Parathyroid adenoma (tissue), 2 donors: ENCODE measurements at regions not wholly inside any gene's neighbourhood (a gene's known extent, or its start where the extent isn't known, plus 50 kb on each side); places are given as distances from the start of the nearest gene placed in this dataset.

Experiments used
- H2AFZ ChIP-seq: fragments of 300-600 bp; sonication (generic); one replicate; pipeline ENCODE4 v1.7.0; 2017; ENCODE audit warnings: antibody characterized with exemption, mild to moderate bottlenecking
- H3K27ac ChIP-seq: fragments of 300-600 bp; sonication (generic); one replicate; pipeline ENCODE4 v1.7.0; 2017
- H3K27me3 ChIP-seq: fragments of 300-600 bp; sonication (generic); one replicate; pipeline ENCODE4 v1.7.0; 2017; ENCODE audit warnings: low read length; ENCODE audit not compliant: control insufficient read depth, insufficient read depth
- H3K36me3 ChIP-seq: fragments of 300-600 bp; sonication (generic); one replicate; pipeline ENCODE4 v1.7.0; 2017; ENCODE audit warnings: low read length; ENCODE audit not compliant: control insufficient read depth, insufficient read depth
- H3K4me1 ChIP-seq: fragments of 300-600 bp; sonication (generic); one replicate; pipeline ENCODE4 v1.7.0; 2017; ENCODE audit warnings: control low read depth
- H3K4me2 ChIP-seq: fragments of 300-600 bp; sonication (generic); one replicate; pipeline ENCODE4 v1.7.0; 2017; ENCODE audit warnings: low read length
- H3K4me3 ChIP-seq: fragments of 300-600 bp; sonication (generic); one replicate; pipeline ENCODE4 v1.7.0; 2017; ENCODE audit warnings: low read depth, low read length
- H3K79me2 ChIP-seq: fragments of 300-600 bp; sonication (generic); one replicate; pipeline ENCODE4 v1.7.0; 2017; ENCODE audit warnings: control low read depth
- H3K9ac ChIP-seq: fragments of 300-600 bp; sonication (generic); one replicate; pipeline ENCODE4 v1.7.0; 2017; ENCODE audit warnings: mild to moderate bottlenecking
- H3K9me3 ChIP-seq: fragments of 300-600 bp; sonication (generic); one replicate; pipeline ENCODE4 v1.7.0; 2017; ENCODE audit warnings: low read length; ENCODE audit not compliant: control insufficient read depth
- CTCF ChIP-seq: fragments of 300-600 bp; sonication (generic); IDR thresholded peaks from one replicate; pipeline ENCODE4 v1.7.0; 2017; ENCODE audit warnings: antibody characterized with exemption, mild to moderate bottlenecking
- donor health status: primary hyperparathyroidism.

DNA sequence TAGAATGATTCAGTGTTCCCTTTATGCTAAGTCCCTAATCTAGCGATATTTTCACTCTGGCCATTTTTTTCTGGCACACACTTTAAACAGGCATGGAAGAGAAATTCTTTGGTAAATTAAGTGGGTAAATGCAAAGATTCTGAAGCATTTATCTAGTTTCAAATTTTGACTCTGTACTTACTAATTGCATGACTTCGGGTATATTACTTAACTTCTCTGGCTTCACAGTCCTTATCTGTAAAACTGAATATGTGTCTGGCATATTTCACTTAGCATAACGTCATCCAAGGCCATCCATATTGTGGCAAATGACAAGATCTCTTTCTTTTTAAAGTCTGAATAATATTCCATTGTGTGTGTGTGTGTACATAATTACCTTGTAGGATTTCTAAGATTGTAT, 114.5 kb downstream of the MBL2 start:
- no peak overlapping the region for H3K4me2 ChIP-seq
- no peak overlapping the region for H2AFZ ChIP-seq
- H3K9ac ChIP-seq: no peak overlapping the region
- no peak for TF ChIP-seq CTCF
- H3K4me3 ChIP-seq: no peak overlapping the region
- H3K79me2 ChIP-seq: no peaks in the 10 kb centered on the region
- no peaks in the 10 kb centered on the region for H3K9me3 ChIP-seq
- H3K27me3 ChIP-seq: no peaks in the 10 kb centered on the region
- H3K4me1 ChIP-seq: no peaks in the 10 kb centered on the region
- H3K27ac ChIP-seq: no peak overlapping the region
- H3K36me3 ChIP-seq: no peaks in the 10 kb centered on the region

- Histone ChIP-seq H3K9me3 (no peaks in the 10 kb centered on the region), H3K27me3 (no peaks in the 10 kb centered on the region), H2AFZ (no peak overlapping the region), H3K4me3 (no peak overlapping the region), H3K27ac (no peak overlapping the region), H3K79me2 (no peaks in the 10 kb centered on the region), H3K4me1 (no peaks in the 10 kb centered on the region), H3K4me2 (no peak overlapping the region), H3K36me3 (no peaks in the 10 kb centered on the region), H3K9ac (no peak overlapping the region)
- no peak for TF ChIP-seq CTCF
Observed at GRCh38 chr10:52659085-52659484, 113.5 kb downstream of the MBL2 start.

GRCh38 chr10:52662256-52662655, 110.3 kb downstream of the MBL2 start:
- H3K27me3 ChIP-seq: no peaks in the 10 kb centered on the region
- H3K9me3 ChIP-seq: no peaks in the 10 kb centered on the region
- H3K79me2 ChIP-seq: no peaks in the 10 kb centered on the region
- no peak for TF ChIP-seq CTCF
- H3K4me2 ChIP-seq: no peak overlapping the region
- H3K9ac ChIP-seq: no peak overlapping the region
- H3K27ac ChIP-seq: no peak overlapping the region
- H2AFZ ChIP-seq: no peak overlapping the region
- H3K4me3 ChIP-seq: no peak overlapping the region
- no peaks in the 10 kb centered on the region for H3K4me1 ChIP-seq
- no peaks in the 10 kb centered on the region for H3K36me3 ChIP-seq

GRCh38 chr10:52663161-52663560, 109.4 kb downstream of the MBL2 start:
- no peaks in the 10 kb centered on the region for H3K79me2 ChIP-seq
- no peaks in the 10 kb centered on the region for H3K4me1 ChIP-seq
- H3K27me3 ChIP-seq: no peaks in the 10 kb centered on the region
- no peak overlapping the region for H3K4me2 ChIP-seq
- no peak overlapping the region for H2AFZ ChIP-seq
- H3K27ac ChIP-seq: no peak overlapping the region
- no peak overlapping the region for H3K9ac ChIP-seq
- H3K36me3 ChIP-seq: no peaks in the 10 kb centered on the region
- no peak for TF ChIP-seq CTCF
- no peaks in the 10 kb centered on the region for H3K9me3 ChIP-seq
- no peak overlapping the region for H3K4me3 ChIP-seq

DNA sequence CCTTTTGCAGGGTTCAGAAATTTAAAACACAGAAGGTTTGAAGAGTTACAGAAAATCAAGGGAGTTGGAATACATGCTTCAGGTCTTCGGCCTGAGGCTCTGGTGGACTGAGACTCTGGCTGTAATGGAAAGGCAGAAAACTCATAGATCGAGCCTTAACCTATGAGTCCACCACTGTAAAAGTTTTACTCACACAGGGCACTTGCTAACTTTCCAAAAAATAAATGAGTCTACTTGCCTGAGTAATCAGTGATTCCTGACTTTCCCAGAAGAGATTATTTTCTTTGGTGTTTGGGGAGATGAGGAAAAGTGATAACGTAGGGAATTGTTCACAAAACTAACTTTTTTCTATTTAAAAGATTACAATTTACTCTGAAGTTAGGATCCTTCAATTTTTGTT, 108.0 kb downstream of the MBL2 start:
- Histone ChIP-seq H3K4me1 (no peaks in the 10 kb centered on the region), H3K36me3 (no peaks in the 10 kb centered on the region), H3K79me2 (no peaks in the 10 kb centered on the region), H3K4me3 (no peak overlapping the region), H3K4me2 (no peak overlapping the region), H3K27ac (no peak overlapping the region), H3K27me3 (no peaks in the 10 kb centered on the region), H2AFZ (no peak overlapping the region), H3K9ac (no peak overlapping the region), H3K9me3 (no peaks in the 10 kb centered on the region)
- no peak for TF ChIP-seq CTCF
